Bronchial epithelial cell (primary cell): ENCODE measurements at regions not wholly inside any gene's neighbourhood (a gene's known extent, or its start where the extent isn't known, plus 50 kb on each side); places are given as distances from the start of the nearest gene placed in this dataset.
"Not testable (repeated sequence)": the region's sequence is repeated elsewhere in the genome, so short reads cannot be mapped to it uniquely, and the experiment has no call there.

Experiments
- DNase-seq: peaks from one replicate; pipeline ENCODE4 v3.0.0-alpha.2; 2010; ENCODE audit warnings: low read depth
- FAIRE-seq: peaks from 2 replicates; lab custom pipeline; 2011; peaks lifted over from hg19 to GRCh38; lab: Jason Lieb, UNC
- H3K27me3 ChIP-seq: 2 replicates; pipeline ENCODE4 v1.5.1; 2011; ENCODE audit warnings: low read length; ENCODE audit not compliant: control insufficient read depth, insufficient read depth
- H3K36me3 ChIP-seq: 2 replicates; pipeline ENCODE4 v1.5.1; 2011; ENCODE audit warnings: low read length; ENCODE audit not compliant: control insufficient read depth, insufficient read depth
- H3K4me3 ChIP-seq: 2 replicates; pipeline ENCODE4 v1.5.1; 2011; ENCODE audit warnings: mild to moderate bottlenecking, low read depth, low read length, control low read depth
- TF ChIP-seq, protein P1 (sequence below): IDR thresholded peaks from 2 replicates; pipeline ENCODE4 v1.5.1; 2011; ENCODE audit warnings: mild to moderate bottlenecking, moderate library complexity, low read length, control low read depth, inconsistent platforms; ENCODE audit not compliant: insufficient read depth, severe bottlenecking

DNA sequence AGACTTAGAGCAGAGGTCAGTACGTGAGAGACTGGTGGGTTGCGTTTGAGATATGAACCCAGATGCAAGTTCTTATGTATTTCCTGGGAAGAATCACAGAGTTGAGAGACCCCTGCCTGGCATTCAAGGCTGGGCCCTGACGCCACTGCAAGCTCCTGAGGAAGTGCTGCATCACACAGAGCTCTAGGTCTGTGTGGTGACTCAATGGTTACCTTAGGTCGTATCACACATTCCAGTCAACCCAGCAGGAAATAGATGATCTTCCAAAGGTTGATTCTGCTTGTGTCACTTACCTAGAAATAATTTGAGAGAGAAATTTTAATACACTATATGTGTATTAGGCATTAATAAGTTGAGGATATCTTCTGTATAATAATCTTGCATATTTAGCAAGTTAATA, 1431.9 kb downstream of the RPIA start:
- not testable (repeated sequence) for H3K27me3 ChIP-seq, FAIRE-seq, H3K4me3 ChIP-seq, H3K36me3 ChIP-seq
- DNase-seq, result peak; percentile 0

DNA sequence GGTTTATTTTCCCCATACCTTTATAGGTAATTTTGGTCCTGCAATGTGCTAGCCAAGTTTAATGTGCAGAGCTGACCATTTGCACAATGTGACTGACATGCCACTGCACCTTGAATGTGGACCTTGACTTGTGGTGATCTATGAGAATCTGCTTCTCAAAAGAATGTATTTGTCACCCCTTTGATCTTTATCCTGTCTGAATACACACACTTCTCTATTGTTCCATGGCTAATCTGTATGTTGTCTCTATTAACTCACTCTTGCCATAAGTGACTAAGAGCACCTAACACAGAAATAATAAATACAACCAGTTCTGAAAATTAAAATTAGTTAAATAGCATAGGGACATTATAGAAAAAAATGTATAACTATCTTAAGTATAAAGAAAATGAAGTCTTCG, 1447.6 kb downstream of the RPIA start:
- not testable (repeated sequence) for DNase-seq, FAIRE-seq, H3K36me3 ChIP-seq, H3K4me3 ChIP-seq, H3K27me3 ChIP-seq

DNA sequence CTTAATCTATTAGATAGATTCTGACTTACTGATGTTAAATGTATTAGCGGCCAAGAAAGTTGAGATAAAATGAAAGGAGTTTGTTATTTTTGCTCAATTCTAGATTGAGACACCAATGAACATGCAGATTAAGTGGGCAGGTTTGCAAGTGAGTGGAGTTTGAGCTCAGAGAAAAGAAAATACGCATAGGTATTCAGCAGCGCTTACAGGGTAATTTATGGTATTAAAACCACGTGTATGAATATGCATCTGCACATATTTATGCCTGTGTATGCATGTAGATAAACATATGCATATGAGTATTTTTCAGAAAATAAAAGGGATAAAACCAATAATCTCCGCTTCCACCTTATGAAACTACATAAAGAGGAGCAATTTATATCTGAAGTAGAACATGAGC, 1450.1 kb downstream of the RPIA start:
- FAIRE-seq, DNase-seq, H3K36me3 ChIP-seq, H3K27me3 ChIP-seq, H3K4me3 ChIP-seq: not testable (repeated sequence)

DNA sequence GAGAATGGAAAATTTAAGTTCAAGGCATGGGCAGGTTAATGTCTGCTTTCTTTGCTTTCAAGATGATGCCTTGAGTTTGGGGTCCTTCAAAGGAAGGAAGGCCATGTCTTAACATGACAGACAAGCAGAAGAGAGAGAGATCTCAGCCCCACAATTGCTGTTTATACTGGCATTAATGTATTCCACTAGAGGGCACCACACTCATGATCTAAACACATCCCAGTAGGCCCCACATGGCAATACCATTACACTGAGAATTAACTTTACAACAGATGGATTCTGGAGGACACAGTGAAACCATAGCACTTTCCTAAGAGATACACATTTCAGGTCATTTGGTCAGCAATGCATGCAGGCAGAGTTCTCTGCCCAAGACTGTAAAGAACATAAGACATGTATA, 1460.3 kb downstream of the RPIA start:
- H3K36me3 ChIP-seq, H3K27me3 ChIP-seq, DNase-seq, H3K4me3 ChIP-seq: not testable (repeated sequence)
- FAIRE-seq, result peak; percentile 72

DNA sequence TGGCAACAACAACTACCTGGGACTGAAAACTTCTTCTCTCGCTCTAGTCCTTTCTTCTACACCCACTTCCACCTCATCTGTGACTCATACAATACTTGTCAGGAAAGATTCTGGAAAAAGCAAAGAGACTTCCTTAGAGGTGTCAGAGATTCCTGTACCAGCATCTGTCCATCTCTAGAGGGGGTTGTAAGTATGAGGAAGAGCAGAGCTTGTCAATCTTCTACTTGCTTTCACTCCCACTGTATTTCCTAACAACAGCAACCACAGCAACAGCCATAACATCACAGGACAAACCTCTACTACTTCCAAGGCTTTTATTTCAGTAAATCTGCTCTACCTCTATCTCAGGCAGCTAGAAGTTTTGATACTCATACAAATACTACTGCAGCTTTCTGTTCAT, 1479.5 kb downstream of the RPIA start:
- FAIRE-seq, H3K27me3 ChIP-seq, H3K4me3 ChIP-seq, H3K36me3 ChIP-seq, DNase-seq: not testable (repeated sequence)

DNA sequence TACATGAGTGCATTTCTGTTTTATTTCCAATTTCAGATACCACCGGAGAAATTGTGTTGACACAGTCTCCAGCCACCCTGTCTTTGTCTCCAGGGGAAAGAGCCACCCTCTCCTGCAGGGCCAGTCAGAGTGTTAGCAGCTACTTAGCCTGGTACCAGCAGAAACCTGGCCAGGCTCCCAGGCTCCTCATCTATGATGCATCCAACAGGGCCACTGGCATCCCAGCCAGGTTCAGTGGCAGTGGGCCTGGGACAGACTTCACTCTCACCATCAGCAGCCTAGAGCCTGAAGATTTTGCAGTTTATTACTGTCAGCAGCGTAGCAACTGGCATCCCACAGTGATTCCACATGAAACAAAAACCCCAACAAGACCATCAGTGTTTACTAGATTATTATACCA, 1481.6 kb downstream of the RPIA start:
- not testable (repeated sequence) for H3K36me3 ChIP-seq, H3K27me3 ChIP-seq, DNase-seq, FAIRE-seq, H3K4me3 ChIP-seq

DNA sequence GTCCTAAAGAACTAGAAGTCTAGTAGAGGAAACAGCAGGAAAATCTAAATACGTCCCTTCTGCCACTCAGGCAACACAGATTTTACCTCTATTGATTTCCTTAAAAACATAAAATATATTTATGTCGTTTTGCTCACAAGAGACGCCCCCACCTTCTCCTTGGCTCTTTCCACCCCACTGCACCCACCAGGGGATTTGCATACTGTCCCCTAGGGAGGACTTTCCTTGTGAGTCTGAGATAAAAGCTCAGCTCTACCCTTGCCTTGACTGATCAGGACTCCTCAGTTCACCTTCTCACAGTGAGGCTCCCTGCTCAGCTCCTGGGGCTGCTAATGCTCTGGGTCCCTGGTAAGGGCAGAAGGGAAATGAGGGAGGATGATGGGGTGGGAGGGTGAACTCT, 1488.1 kb downstream of the RPIA start:
- not testable (repeated sequence) for DNase-seq, H3K4me3 ChIP-seq, FAIRE-seq, H3K36me3 ChIP-seq, H3K27me3 ChIP-seq

DNA sequence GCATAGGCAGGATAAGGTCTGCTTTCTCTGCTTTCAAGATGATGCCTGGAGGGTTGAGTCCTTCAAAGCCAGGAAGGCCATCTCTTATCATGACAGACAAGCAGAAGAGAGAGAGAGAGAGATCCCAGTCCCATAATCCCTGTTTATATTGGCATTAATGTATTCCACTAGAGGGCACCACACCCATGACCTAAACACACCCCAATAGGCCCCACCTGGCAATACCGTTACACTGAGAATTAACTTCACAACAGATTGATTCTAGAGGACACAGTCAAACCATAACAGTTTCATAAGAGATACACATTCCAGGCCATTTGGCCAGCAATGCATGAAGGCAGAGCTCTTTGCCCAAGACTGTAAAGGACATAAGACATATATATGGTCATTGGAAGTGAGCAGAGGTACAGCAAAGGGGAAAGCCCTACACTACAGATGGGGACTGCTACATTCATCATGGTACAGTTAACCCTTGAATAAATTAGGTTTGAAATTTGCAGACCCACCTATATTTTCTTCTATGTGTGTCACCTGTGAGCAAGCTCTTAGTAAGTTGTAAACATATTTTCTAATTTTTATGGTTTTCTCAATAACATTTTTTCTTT, 1516.1 kb downstream of the RPIA start:
- no peaks in the 10 kb centered on the region for H3K36me3 ChIP-seq
- FAIRE-seq (no peak), DNase-seq (peak; percentile 3)
- TF ChIP-seq, protein P1, sequence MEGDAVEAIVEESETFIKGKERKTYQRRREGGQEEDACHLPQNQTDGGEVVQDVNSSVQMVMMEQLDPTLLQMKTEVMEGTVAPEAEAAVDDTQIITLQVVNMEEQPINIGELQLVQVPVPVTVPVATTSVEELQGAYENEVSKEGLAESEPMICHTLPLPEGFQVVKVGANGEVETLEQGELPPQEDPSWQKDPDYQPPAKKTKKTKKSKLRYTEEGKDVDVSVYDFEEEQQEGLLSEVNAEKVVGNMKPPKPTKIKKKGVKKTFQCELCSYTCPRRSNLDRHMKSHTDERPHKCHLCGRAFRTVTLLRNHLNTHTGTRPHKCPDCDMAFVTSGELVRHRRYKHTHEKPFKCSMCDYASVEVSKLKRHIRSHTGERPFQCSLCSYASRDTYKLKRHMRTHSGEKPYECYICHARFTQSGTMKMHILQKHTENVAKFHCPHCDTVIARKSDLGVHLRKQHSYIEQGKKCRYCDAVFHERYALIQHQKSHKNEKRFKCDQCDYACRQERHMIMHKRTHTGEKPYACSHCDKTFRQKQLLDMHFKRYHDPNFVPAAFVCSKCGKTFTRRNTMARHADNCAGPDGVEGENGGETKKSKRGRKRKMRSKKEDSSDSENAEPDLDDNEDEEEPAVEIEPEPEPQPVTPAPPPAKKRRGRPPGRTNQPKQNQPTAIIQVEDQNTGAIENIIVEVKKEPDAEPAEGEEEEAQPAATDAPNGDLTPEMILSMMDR, result peak; percentile 2
- no peaks in the 10 kb centered on the region for H3K27me3 ChIP-seq
- no peak overlapping the region for H3K4me3 ChIP-seq

DNA sequence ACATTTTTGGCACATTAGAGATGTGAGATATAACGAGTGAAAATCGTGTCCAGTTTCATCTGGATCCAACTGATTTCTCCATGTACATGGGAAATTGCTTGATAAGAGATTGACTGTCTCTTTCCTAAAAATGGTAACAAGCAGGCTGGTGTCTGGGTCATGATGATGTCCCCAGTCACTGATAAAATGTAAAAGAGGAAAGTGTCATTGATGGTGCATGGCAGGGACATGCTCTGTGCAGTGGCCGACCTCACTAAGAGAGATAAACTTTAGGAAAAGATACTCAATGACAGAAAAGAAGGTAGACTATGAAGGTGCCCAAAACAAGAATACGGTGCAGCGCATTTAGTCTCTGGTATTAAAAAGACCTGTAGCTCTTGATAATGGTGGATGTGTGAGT, 1517.5 kb downstream of the RPIA start:
- H3K36me3 ChIP-seq, result no peaks in the 10 kb centered on the region
- FAIRE-seq (no peak), DNase-seq (no peak)
- no peak overlapping the region for H3K4me3 ChIP-seq
- no peaks in the 10 kb centered on the region for H3K27me3 ChIP-seq
- TF ChIP-seq, protein P1, result no peak
